ENCODE measurements at regions not wholly inside any gene's neighbourhood (a gene's known extent, or its start where the extent isn't known, plus 50 kb on each side); places are given as distances from the start of the nearest gene placed in this dataset.
"Not testable (repeated sequence)": the region's sequence is repeated elsewhere in the genome, so short reads cannot be mapped to it uniquely, and the experiment has no call there.

DNA sequence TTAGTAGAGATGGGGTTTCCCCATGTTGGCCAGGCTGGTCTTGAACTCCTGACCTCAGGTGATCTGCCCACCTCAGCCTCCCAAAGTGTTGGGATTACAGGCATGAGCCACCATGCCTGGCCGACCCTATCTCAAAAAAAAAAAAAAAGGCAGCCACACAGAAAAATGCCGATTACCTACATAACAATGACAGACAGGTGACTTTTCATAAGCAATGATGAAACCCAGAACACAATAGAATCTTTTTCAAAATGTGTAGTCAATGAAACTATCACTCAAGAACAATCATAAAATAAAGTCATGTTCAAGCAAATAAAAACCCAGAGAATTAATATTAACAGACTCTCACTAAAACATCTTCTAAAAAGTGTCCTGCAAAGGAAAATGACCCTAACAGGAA is 135.6 kb upstream of the MVB12B start:
- DNase-seq: not testable (repeated sequence)

DNA sequence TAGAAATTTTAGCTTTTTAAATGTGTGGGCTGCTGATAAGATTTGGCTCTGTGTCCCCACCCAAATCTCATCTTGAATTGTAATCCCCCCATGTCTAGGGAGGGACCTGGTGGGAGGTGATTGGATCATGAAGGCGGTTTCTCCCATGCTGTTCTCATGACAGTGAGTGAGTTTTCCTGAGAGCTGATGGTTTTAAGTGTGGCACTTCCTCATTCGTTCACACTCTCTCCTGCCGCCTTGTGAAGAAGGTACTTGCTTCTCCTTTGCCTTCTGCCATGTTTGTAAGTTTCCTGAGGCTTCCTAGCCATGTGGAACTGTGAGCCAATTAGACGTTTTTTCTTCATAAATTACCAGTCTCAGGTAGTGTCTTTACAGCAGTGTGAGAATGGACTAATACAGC is 127.8 kb upstream of the MVB12B start:
- no peak for DNase-seq

- DNase-seq: peak; percentile 35
Measured at GRCh38 chr9:126203313-126203712, 123.3 kb upstream of the MVB12B start.

GRCh38 chr9:126204197-126204596 is 122.4 kb upstream of the MVB12B start:
- DNase-seq: no peak

DNA sequence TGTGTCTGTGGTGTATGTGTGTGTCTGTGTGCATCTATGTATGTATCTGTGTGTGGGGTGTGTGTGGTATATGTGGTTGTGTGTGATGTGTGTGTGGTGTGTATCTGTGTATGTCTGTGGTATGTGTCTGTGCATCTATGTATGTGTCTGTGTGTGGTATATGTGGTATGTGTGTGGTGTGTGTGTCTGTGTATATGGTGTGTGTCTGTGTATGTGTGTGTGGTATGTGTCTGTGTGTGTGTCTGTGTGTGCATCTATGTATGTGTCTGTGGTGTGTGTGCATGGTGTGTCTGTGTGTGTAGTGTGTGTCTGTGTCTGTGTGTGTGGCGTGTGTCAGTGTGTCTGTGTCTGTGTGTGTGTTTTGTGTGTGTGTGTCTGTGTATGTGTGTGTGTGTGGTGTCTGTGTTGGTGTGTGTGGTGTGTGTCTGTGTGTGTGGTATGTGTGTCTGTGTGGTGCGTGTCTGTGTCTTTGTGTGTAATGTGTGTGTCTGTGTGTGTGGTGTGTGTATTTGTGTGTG is 121.9 kb upstream of the MVB12B start:
- no peak for DNase-seq

GRCh38 chr9:126205265-126205664 is 121.4 kb upstream of the MVB12B start:
- no peak for DNase-seq

DNA sequence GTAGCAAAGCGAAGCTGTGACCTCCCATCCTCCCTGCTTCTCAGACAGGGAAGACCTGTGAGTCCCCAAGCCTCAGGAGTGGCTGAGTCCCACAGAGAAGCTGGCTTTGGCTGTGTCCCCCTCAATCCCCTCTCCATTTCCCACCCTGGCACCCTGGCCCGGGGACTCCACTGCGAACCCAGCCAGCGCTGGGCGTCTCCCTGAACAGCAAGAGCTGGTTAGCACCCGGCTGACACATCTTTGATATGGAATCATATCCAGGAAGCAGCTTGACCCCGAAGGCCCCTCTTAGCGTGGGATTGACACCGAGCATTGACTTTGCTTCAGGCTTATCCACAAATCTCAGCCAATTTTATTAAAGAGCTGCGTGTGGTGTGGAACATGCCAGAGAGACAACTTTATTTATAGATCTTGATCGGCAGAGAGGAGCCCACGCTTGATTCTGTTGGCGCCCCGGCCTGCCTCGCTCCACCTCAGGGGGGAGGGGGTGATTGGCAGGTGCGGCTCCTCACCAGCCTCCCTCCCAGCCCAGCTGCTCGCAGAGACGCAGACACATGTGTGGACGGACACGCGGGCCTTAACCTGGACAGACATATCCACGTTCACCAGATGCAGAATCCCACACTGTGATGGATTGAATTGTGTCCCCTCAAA is 120.7 kb upstream of the MVB12B start:
- no peak for DNase-seq

GRCh38 chr9:126207256-126207655 is 119.4 kb upstream of the MVB12B start:
- no peak for DNase-seq

DNA sequence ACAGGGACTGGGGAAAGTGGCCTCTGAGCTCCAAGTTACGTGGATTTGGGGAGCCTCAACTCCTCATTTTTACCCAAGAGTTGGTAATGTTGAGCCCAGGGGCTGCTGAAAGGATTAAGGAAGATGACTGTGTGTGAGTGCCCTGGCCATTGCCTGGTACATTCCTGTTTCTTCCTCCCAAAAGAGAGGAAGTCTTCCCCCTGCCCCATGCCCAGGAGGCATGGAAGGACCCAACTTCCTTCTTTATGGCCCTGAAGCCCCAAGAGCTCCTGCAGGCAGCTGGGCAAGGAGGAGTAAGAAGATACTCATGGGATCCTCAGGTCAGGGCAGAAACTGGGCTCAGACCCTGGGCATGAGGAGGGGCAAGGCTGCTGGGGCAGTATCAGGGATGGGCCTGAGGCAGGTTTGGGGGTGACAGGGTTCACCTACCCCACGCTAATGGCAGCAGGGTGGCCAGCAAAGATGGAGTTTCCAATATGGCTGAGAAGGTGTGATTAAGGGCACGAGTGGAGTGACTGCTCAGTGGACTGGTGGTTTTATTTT is 118.3 kb upstream of the MVB12B start:
- DNase-seq: no peak

- DNase-seq: no peak
Measured at GRCh38 chr9:126211441-126212074, 115.1 kb upstream of the MVB12B start.

- DNase-seq: no peak
Measured at GRCh38 chr9:126215486-126215885, 111.1 kb upstream of the MVB12B start.

DNA sequence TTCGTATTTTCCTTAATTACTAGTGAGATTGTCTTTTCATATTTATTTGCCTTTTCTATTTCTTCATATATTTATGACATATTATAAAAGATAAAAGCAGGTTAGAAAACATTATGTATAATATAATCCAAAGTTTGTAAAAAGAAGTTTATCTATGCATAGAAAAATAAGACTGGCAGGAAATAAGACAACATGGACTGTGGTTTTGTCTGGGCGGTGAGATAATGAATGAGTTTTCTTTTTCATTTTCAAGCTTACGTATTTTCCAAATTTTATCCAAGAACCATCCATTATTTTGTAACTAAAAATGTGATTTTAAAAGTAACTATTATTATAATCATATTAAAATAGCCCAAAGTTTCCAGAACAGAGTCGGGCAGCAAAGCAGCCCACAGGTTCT is 109.8 kb upstream of the MVB12B start:
- no peak for DNase-seq

DNA sequence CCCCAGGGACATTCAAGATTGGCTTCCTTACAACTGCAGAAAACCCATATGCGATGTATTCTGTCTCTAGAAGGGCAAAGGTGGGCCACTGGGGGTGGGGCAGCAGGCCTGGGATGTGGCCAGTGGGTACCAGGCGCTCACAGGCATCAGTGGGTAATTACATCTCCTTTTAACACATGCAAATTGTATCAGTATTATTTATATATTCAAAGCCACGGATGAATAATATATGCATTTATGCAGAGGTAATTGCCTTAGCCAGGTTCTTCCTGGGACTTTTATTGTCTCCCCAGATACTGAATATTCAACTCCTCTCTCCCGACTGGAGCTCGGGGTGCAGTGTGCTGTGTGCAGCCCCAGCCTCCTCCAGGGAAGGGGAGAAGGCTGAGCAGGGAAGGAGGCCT is 109.4 kb upstream of the MVB12B start:
- no peak for DNase-seq

- no peak for DNase-seq
Measured at GRCh38 chr9:126217797-126218196, 108.8 kb upstream of the MVB12B start.

DNA sequence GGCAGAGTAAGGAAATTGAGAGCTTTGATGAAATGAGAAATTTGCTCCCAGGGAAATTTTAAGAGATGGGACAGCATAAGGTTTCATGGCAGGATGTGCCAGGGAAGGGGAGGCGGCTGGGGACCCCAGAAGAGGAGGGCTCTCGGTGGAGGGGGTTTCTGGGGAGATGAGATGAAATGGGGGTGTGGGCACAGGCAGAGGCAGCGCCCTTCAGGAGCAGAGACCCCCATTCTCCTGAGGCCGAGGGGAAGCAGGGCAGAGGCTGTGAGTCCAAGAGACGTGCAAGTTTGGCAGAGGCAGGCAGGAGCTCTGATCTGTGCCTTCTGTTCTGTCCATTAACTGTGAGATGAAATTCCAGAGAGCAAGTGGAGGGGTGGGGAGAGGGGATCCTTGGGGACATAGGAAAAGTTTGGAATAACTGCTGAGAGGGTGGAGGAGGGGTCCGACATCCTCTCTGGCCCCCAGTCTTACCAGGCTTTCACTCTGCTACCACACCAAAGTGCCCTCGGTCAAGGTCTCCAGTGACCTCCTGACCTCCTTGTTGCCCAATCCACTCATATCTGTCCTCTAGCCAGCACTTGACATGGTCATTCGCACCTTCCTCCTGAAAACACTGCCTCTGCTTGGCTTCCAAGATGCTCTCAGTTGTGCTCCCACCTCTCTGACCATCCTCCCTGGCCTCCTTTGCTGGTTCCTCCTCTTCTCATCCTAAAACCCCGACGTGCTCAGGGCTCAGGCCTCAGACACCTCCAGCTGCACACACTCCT is 108.1 kb upstream of the MVB12B start:
- no peak for DNase-seq

DNA sequence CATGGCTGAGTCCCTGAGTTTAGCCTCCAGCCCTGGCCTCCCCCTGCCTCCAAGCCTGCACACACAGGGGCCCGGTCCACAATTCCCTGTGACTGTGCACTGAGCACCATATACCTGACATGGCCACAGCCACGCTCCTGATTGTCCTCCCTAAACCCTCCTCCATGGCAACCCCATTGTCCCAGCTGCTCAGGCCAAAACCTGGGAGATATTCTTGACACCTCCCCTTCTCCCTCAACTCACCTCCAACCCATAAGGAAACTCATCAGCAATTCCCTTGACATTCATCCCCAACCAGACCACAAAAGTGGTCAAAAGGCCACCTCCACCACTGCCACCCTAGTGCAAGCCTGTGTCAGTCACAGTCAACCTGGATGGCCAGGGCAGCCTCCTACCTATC is 107.5 kb upstream of the MVB12B start:
- no peak for DNase-seq

GRCh38 chr9:126219648-126220063 is 107.0 kb upstream of the MVB12B start:
- DNase-seq: no peak

DNA sequence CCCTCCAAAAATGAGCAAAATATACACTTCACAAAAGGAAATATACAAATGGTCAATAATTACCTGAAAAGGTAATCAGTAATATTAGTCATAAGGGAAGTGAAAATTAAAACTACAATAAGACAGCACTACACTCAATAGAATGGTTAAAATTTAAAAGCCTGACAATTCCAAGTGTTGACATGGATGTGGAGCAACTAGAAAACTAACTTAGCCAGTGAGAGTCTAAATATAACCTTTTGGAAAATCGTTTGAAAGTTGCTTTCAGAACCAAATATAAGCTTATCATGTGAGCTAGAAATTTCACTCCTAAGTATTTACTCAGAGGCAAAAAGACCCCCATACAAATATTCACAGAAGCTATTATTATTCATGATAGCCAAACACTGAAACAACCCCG is 105.1 kb upstream of the MVB12B start:
- no peak for DNase-seq

GRCh38 chr9:126222363-126222834 is 104.2 kb upstream of the MVB12B start:
- DNase-seq: no peak

DNA sequence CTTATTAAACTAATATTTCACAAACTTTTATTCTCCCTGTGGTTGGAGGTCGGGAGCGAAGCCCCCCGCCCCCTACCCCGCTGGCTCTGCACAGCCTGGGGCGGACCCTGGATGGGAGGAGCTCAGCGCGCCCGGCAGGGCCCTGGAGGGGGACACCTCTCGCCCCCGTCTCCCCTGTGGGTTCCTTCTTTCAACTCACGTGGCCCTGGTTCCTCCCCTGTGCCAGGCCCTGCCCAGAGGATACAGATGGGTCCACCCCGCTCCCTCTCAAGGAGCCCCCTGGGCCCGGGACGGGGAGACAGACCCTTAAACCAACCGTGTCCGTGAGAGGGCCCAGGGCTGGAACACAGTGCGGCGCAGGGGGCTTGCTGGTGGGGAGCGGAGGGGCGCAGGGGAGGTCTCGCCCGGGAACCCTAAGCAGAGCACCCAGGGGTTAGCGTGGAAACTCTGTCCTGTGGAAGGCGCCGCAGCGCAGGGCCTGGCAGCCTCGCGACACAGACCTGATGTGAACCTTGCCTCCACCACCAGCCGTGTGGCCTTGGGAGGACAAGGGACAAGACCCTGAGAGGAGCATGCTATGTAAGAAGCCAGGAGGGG is 103.7 kb upstream of the MVB12B start:
- DNase-seq: no peak

DNA sequence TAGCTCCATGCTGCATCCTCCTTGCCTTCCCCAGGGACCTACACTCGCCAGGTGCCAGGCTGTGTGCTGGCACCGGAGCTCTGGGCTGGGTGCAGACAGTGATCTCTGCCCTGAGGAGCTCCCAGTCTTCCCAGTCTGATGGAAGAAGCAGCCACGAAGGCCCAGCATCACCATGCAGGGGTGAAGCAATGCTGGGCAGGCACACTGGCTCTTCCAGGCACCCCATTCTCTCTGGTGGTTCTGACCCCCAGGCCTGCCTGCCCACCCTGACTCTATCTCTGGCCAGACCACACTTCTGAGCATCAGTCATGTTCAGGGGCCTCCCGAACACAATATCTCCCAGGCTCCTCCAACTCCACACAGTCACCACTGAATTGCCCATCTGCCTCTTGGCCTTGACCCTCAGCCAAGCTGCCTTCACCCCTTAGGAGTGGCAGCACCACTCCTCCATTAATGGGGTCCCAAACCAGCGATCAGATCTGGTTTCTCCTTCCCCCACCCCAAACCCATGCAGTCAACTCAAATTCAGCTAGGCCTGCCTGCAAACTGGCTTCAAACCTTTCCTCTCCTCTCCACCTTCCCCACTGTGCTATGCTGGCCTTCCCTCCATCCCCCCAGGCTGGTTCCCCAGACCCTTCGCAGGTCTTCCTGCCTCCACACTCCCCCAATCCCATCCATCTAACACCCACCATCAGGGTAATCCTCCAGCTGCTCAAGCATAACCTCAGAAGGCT is 102.7 kb upstream of the MVB12B start:
- DNase-seq: no peak
